IMR-90 (cell line): ENCODE measurements at regions not wholly inside any gene's neighbourhood (a gene's known extent, or its start where the extent isn't known, plus 50 kb on each side); places are given as distances from the start of the nearest gene placed in this dataset.

Experiments
- ATAC-seq: fragments of 200-7000 bp; cut with Tn5 transposase; 2 replicates; pipeline ENCODE4 v1.9.1; 2020; ENCODE audit warnings: low read depth, mild to moderate bottlenecking, moderate library complexity
- BruUV-seq: library from RNA; stranded (reverse); fragments of 400-500 nt; replicated peaks from 2 replicates; lab custom pipeline; 2021; lab: Mats Ljungman, UMichigan
- CTCF ChIA-PET: fragments of 300-600 bp; formaldehyde crosslinking; extraction: SDS; loops from one replicate; lab custom pipeline; 2021; ENCODE audit warnings: antibody characterized with exemption; lab: Yijun Ruan, JAX
- POLR2A ChIA-PET: fragments of 300-600 bp; sonication (Branson Sonifier 250); formaldehyde crosslinking; loops from one replicate; lab custom pipeline; 2022; ENCODE audit warnings: antibody characterized with exemption; ENCODE audit not compliant: unreplicated experiment; lab: Charles Lee
- DNase-seq: peaks from one replicate; pipeline ENCODE4 v3.0.0; 2013
- H2AFZ ChIP-seq: replicated peaks from 2 replicates; pipeline ENCODE3; 2013; ENCODE audit warnings: low read length, mild to moderate bottlenecking; ENCODE audit not compliant: poor library complexity
- H2AK5ac ChIP-seq: 2 replicates; pipeline ENCODE4 v1.6.1; 2013; ENCODE audit warnings: low read depth, low read length, inconsistent platforms
- H2AK9ac ChIP-seq: replicated peaks from 2 replicates; pipeline ENCODE3; 2013; ENCODE audit warnings: mild to moderate bottlenecking, low read depth, low read length, moderate library complexity; ENCODE audit not compliant: poor library complexity
- H2BK120ac ChIP-seq: 2 replicates; pipeline ENCODE4 v1.6.1; 2013; ENCODE audit warnings: low read depth, low read length, inconsistent platforms
- H2BK15ac ChIP-seq: 3 replicates; pipeline ENCODE4 v1.6.1; 2013; ENCODE audit warnings: low read depth, low read length, inconsistent platforms
- H2BK20ac ChIP-seq: 2 replicates; pipeline ENCODE4 v1.6.1; 2013; ENCODE audit warnings: low read depth, mild to moderate bottlenecking, inconsistent platforms, low read length, moderate library complexity
- H2BK5ac ChIP-seq: 2 replicates; pipeline ENCODE4 v1.6.1; 2013; ENCODE audit warnings: mild to moderate bottlenecking, low read depth, low read length, inconsistent platforms; ENCODE audit not compliant: poor library complexity, severe bottlenecking
- H3K14ac ChIP-seq: replicated peaks from 2 replicates; pipeline ENCODE4 v1.6.1; 2013; ENCODE audit warnings: low read depth, low read length, inconsistent platforms
- H3K18ac ChIP-seq: 2 replicates; pipeline ENCODE4 v1.6.1; 2013; ENCODE audit warnings: low read depth, low read length, control low read depth
- H3K23ac ChIP-seq: 2 replicates; pipeline ENCODE4 v1.6.1; 2013; ENCODE audit warnings: low read depth, low read length, inconsistent platforms
- H3K27ac ChIP-seq: 2 replicates; pipeline ENCODE4 v1.5.1; 2013; ENCODE audit warnings: mild to moderate bottlenecking, control low read depth, low read length; ENCODE audit not compliant: insufficient read depth
- H3K27me3 ChIP-seq: 2 replicates; pipeline ENCODE4 v1.6.1; 2013; ENCODE audit warnings: low read length; ENCODE audit not compliant: control insufficient read depth, insufficient read depth
- H3K36me3 ChIP-seq: 2 replicates; pipeline ENCODE4 v1.6.1; 2013; ENCODE audit warnings: low read length, mixed read lengths; ENCODE audit not compliant: control insufficient read depth, insufficient read depth
- H3K4ac ChIP-seq: 2 replicates; pipeline ENCODE4 v1.6.1; 2013; ENCODE audit warnings: low read depth, low read length, inconsistent platforms
- H3K4me1 ChIP-seq: 2 replicates; pipeline ENCODE4 v1.6.1; 2013; ENCODE audit warnings: low read length, mixed read lengths; ENCODE audit not compliant: control insufficient read depth, insufficient read depth
- H3K4me2 ChIP-seq: 2 replicates; pipeline ENCODE4 v1.6.1; 2013; ENCODE audit warnings: low read depth, mild to moderate bottlenecking, control low read depth, low read length, moderate library complexity
- H3K4me3 ChIP-seq: 2 replicates; pipeline ENCODE4 v1.5.1; 2013; ENCODE audit warnings: low read depth, mild to moderate bottlenecking, control low read depth, low read length, moderate library complexity; ENCODE audit not compliant: insufficient read depth
- H3K56ac ChIP-seq: 2 replicates; pipeline ENCODE4 v1.6.1; 2013; ENCODE audit warnings: low read length, inconsistent platforms; ENCODE audit not compliant: insufficient read depth; ENCODE audit errors: extremely low read depth
- H3K79me1 ChIP-seq, 2 experiments: 2 replicates each; pipeline ENCODE4 v1.6.1; 2013; ENCODE audit warnings: low read length in 2 of 2, inconsistent platforms in 1 of 2, low read depth in 1 of 2
- H3K9ac ChIP-seq: 2 replicates; pipeline ENCODE4 v1.6.1; 2013; ENCODE audit warnings: low read depth, low read length, control low read depth
- H3K9me1 ChIP-seq: 2 replicates; pipeline ENCODE4 v1.6.1; 2013; ENCODE audit warnings: low read length, inconsistent platforms; ENCODE audit not compliant: insufficient read depth
- H3K9me3 ChIP-seq: 2 replicates; pipeline ENCODE4 v1.6.1; 2013; ENCODE audit warnings: low read length; ENCODE audit not compliant: control insufficient read depth, insufficient read depth
- H4K20me1 ChIP-seq: 2 replicates; pipeline ENCODE4 v1.6.1; 2013; ENCODE audit warnings: low read length, inconsistent platforms; ENCODE audit not compliant: insufficient read depth
- H4K5ac ChIP-seq: 2 replicates; pipeline ENCODE4 v1.6.1; 2013; ENCODE audit warnings: mild to moderate bottlenecking, low read depth, low read length, control low read depth
- H4K8ac ChIP-seq, 2 experiments: 2 replicates each; pipeline ENCODE4 v1.6.1; 2013; ENCODE audit warnings: low read depth in 2 of 2, low read length in 2 of 2, control low read depth in 1 of 2, inconsistent platforms in 1 of 2
- H4K91ac ChIP-seq: 2 replicates; pipeline ENCODE4 v1.6.1; 2013; ENCODE audit warnings: low read depth, low read length, inconsistent platforms; ENCODE audit not compliant: insufficient read depth
- CEBPB ChIP-seq: IDR thresholded peaks from 2 replicates; pipeline ENCODE4 v1.6.1; 2012; ENCODE audit warnings: low read depth, low read length, improper control_type of control experiment
- CHD1 ChIP-seq: IDR thresholded peaks from 2 replicates; pipeline ENCODE4 v1.6.1; 2012; ENCODE audit warnings: low read depth, low read length, improper control_type of control experiment
- FOS ChIP-seq: fragments of 150-350 bp; IDR thresholded peaks from 2 replicates; pipeline ENCODE4 v1.6.1; 2016; ENCODE audit warnings: low read depth, low read length
- MAFK ChIP-seq: IDR thresholded peaks from 2 replicates; pipeline ENCODE4 v1.6.1; 2012; ENCODE audit warnings: low read depth, low read length, improper control_type of control experiment
- MAZ ChIP-seq: IDR thresholded peaks from 2 replicates; pipeline ENCODE4 v1.6.1; 2012; ENCODE audit warnings: low read depth, mild to moderate bottlenecking, low read length, improper control_type of control experiment, moderate library complexity, borderline replicate concordance
- POLR2A ChIP-seq: IDR thresholded peaks from 2 replicates; pipeline ENCODE4 v1.6.1; 2012; ENCODE audit warnings: mild to moderate bottlenecking, low read depth, low read length
- RCOR1 ChIP-seq: IDR thresholded peaks from 2 replicates; pipeline ENCODE4 v1.6.1; 2012; ENCODE audit warnings: mild to moderate bottlenecking, low read length, improper control_type of control experiment; ENCODE audit not compliant: insufficient replicate concordance
- RFX5 ChIP-seq: IDR thresholded peaks from 2 replicates; pipeline ENCODE4 v1.8.0; 2012; ENCODE audit warnings: low read depth, mild to moderate bottlenecking, low read length, moderate library complexity
- SMC3 ChIP-seq: fragments of 150-350 bp; IDR thresholded peaks from 2 replicates; pipeline ENCODE4 v1.6.1; 2016; ENCODE audit warnings: low read depth, mild to moderate bottlenecking, antibody characterized with exemption, low read length, moderate library complexity
- WGBS, 2 experiments: methylation state at CpG; one replicate each; pipeline versions ENCODE4 v1.1.5 to v1.1.7; 2013; ENCODE audit warnings: missing lambda C conversion rate in 2 of 2; ENCODE audit not compliant: insufficient read length in 1 of 2; ENCODE audit errors: extremely low coverage in 2 of 2; 5-methylcytosine and 5-hydroxymethylcytosine counted together
- dilution Hi-C: fragments of 300-500 bp; cut with HindIII; formaldehyde crosslinking; loops from one replicate; pipeline ENCODE4 v1.14.3; 2018; ENCODE audit warnings: low sequenced_read_pairs; ENCODE audit not compliant: unreplicated experiment
- in situ Hi-C: fragments of 300-500 bp; cut with MboI; formaldehyde crosslinking; loops from 3 replicates; pipeline ENCODE4 v1.14.3; 2019; ENCODE audit warnings: low sequenced_read_pairs, inconsistent platforms, mixed read lengths
- intact Hi-C: fragments of 100-400 bp; cut with micrococcal nuclease; formaldehyde crosslinking; loops from 2 replicates; pipeline ENCODE4 v1.10.0; 2022
- TF ChIP-seq, protein P1 (sequence below): fragments of 150-350 bp; IDR thresholded peaks from 2 replicates; pipeline ENCODE4 v1.6.1; 2017; ENCODE audit warnings: mild to moderate bottlenecking, antibody characterized with exemption, low read length, low read depth

DNA sequence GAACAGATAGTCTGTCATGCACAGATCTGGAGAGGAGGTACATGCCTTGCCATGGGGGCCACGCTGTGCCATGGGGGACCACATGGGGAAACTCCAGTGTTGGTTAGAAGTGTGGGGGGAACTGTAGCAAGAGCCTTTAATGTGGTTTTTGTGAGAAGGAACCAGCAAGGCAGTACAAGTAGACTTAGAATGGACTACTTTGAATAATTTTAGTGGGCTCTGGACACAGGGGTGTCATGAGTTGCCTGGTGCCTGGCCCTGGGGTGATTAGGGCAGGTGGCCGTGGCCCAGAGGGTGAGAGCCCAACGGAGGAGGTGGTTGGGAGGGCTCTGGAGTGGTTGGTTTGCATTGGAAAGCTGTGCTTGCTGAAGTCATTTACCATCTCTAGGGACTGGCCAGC, 77.2 kb downstream of the CXCL12 start:
- Histone ChIP-seq H3K9me3 (no peaks in the 10 kb centered on the region), H3K4me1 (peaks cover 6% of the 10 kb centered on the region), H3K56ac (no peak overlapping the region), H3K14ac (no peak overlapping the region), H2BK5ac (no peak overlapping the region), H4K8ac (no peak overlapping the region), H3K4me3 (no peak overlapping the region), H2AK9ac (no peak overlapping the region), H3K9me1 (peaks cover 6% of the 10 kb centered on the region; the same call in 1 of the 2 replicates), H3K36me3 (no peaks in the 10 kb centered on the region), H2BK120ac (no peak overlapping the region), H3K79me1 (no peaks in the 10 kb centered on the region), H3K4ac (no peak overlapping the region), H3K9ac (no peak overlapping the region), H2AFZ (no peak overlapping the region), H2BK20ac (no peak overlapping the region), H3K18ac (no peak overlapping the region), H3K23ac (no peak overlapping the region), H2AK5ac (no peak overlapping the region), H3K27ac (no peak overlapping the region), H4K91ac (no peak overlapping the region), H4K20me1 (no peaks in the 10 kb centered on the region), H2BK15ac (no peak overlapping the region), H4K5ac (no peak overlapping the region), H3K4me2 (no peak overlapping the region), H3K27me3 (no peaks in the 10 kb centered on the region; the same call in 1 of the 2 replicates)
- TF ChIP-seq RCOR1 (no peak), FOS (no peak), RFX5 (no peak), CHD1 (no peak), CEBPB (no peak), MAZ (no peak), MAFK (no peak), SMC3 (no peak), POLR2A (no peak)
- TF ChIP-seq, protein P1, sequence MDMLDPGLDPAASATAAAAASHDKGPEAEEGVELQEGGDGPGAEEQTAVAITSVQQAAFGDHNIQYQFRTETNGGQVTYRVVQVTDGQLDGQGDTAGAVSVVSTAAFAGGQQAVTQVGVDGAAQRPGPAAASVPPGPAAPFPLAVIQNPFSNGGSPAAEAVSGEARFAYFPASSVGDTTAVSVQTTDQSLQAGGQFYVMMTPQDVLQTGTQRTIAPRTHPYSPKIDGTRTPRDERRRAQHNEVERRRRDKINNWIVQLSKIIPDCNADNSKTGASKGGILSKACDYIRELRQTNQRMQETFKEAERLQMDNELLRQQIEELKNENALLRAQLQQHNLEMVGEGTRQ, result no peak
- POLR2A ChIA-PET, result no interaction called here
- dilution Hi-C loops (no loop called here), in situ Hi-C loops (loop anchor here (5.0 kb wide), 1 partner anchor 620 kb away; no protein-coding TSS in a partner anchor), intact Hi-C loops (loop anchor here (2.0 to 10.0 kb wide), 3 partner anchors 120 to 557 kb away; no protein-coding TSS in a partner anchor)
- ATAC-seq, result no peak
- no peak for DNase-seq
- CTCF ChIA-PET, result interaction anchor here (0.7 to 1.4 kb wide), 2 partner anchors 550 to 618 kb away, joined by 3 to 6 read pairs; no protein-coding TSS in a partner anchor
- WGBS, 2 experiments, result 86% methylated on average over 1 of the region's 3 CpGs; no CpG with 5 or more reads in 1 of the 2 experiments
- no TSS peak for BruUV-seq
